ENCODE measurements at regions not wholly inside any gene's neighbourhood (a gene's known extent, or its start where the extent isn't known, plus 50 kb on each side); places are given as distances from the start of the nearest gene placed in this dataset.
"Not testable (repeated sequence)": the region's sequence is repeated elsewhere in the genome, so short reads cannot be mapped to it uniquely, and the experiment has no call there.

DNA sequence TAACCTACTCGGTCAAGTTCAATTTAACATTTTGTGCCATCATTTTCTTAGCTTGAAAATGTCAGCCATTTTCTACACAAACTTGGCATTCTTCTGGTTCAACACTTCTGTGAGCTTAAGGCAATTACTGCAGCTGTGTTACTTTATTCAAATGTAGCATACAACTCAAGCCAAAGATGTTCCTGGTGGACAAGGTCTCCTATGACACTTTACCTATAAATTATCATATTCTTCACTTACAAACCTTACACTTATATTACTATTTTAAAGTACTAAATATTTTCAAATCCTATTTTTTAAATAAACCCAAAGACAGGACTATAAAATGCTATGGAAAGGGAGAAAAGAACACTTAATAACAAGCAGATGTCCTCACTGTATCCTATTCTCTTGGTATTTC, 1045.3 kb downstream of the TSN start:
- no peak for DNase-seq (ENCODE audit: low read depth)
- TF ChIP-seq, protein P1, sequence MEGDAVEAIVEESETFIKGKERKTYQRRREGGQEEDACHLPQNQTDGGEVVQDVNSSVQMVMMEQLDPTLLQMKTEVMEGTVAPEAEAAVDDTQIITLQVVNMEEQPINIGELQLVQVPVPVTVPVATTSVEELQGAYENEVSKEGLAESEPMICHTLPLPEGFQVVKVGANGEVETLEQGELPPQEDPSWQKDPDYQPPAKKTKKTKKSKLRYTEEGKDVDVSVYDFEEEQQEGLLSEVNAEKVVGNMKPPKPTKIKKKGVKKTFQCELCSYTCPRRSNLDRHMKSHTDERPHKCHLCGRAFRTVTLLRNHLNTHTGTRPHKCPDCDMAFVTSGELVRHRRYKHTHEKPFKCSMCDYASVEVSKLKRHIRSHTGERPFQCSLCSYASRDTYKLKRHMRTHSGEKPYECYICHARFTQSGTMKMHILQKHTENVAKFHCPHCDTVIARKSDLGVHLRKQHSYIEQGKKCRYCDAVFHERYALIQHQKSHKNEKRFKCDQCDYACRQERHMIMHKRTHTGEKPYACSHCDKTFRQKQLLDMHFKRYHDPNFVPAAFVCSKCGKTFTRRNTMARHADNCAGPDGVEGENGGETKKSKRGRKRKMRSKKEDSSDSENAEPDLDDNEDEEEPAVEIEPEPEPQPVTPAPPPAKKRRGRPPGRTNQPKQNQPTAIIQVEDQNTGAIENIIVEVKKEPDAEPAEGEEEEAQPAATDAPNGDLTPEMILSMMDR (IDR thresholded peaks at IDR 0.05; ENCODE audit: insufficient read depth, low read length, poor library complexity, severe bottlenecking) = no peak
- no peak overlapping the region for H3K4me3 ChIP-seq (ENCODE audit: low read depth, low read length)

DNA sequence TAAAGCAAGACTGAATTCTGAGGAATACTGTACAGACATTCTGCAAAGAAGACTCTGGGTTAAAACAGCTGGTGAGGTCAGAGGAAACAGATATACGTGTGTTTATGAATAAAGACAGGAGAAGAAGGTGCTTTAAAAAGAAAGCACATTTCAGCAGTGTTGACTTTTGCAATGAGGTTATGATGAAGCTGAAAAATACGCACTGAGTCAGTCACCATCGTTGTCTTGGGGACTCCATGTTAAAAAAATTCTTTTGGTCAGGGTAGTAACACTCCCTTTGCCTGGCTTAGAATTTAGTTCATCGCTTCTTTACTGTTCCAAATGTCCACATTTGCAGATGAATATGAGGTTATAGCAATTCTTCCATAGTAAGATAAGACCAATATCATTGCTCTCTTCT, 1049.0 kb downstream of the TSN start:
- no peaks in the 10 kb centered on the region for H3K27me3 ChIP-seq (ENCODE audit: control insufficient read depth, insufficient read depth, low read length)
- H3K36me3 ChIP-seq (ENCODE audit: control insufficient read depth, insufficient read depth, low read length) = no peaks in the 10 kb centered on the region
- TF ChIP-seq, protein P1 (IDR thresholded peaks at IDR 0.05; ENCODE audit: insufficient read depth, low read length, poor library complexity, severe bottlenecking) = no peak
- DNase-seq (ENCODE audit: low read depth) = no peak
- H3K4me3 ChIP-seq (ENCODE audit: low read depth, low read length) = no peak overlapping the region

More for the DNA sequence above, 1045.3 kb downstream of the TSN start:
- Histone ChIP-seq H3K27me3 (ENCODE audit: control insufficient read depth, insufficient read depth, low read length) (no peaks in the 10 kb centered on the region), H3K36me3 (ENCODE audit: control insufficient read depth, insufficient read depth, low read length) (no peaks in the 10 kb centered on the region)

DNA sequence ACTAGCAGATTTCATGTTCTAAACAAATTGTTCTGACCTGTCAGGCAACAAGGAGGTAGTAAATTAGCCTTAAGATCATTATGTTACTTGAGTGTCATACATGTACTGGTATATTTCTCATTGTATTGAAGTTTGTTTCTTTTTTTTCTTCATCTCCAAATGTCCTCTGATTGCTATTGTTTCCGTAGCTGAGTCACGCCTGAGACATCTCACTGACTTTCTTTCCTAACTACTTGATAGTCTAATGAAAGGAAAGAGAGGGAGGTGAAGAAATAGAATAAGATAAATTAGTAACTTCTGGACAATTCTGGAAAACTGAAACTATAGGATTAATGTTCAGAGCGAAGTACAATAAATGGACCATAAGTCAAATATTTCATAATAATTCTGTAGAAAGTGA, 1049.9 kb downstream of the TSN start:
- H3K4me3 ChIP-seq (ENCODE audit: low read depth, low read length) = no peak overlapping the region
- no peak for DNase-seq (ENCODE audit: low read depth)
- H3K27me3 ChIP-seq (ENCODE audit: control insufficient read depth, insufficient read depth, low read length) = no peaks in the 10 kb centered on the region
- TF ChIP-seq, protein P1 (IDR thresholded peaks at IDR 0.05; ENCODE audit: insufficient read depth, low read length, poor library complexity, severe bottlenecking) = no peak
- H3K36me3 ChIP-seq (ENCODE audit: control insufficient read depth, insufficient read depth, low read length) = no peaks in the 10 kb centered on the region

DNA sequence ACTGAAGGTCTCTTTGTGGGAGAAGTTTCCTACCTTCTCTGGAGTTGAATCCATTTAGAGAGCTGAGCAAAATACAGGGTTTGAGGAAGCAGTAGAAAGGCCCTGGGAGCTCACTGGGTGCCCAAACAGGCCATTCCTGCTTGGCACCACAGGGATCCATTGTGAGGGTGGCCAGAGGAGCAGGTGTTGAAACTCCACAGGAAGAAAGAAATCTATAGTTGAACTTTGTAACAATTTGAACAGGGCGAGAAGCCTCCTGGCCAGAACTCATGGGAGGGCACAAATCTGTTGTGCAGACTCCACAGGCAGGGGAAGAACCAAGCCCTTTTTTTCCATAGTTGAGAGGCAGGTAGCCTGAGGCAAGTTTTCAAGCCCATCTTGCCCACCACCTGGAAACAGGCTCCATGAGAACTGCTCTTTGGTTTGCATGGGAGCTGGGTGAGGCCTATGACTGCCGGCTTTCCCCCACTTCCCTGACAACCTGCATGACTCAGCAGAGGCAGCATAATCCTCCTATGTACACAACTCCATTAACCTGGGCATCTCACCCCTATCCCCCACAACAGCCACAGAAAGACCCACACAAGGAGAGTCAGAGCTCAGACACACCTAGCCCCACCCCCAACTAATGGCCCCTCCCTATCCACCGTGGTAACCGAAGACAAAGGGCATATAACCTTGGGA, 1053.0 kb downstream of the TSN start:
- DNase-seq (ENCODE audit: low read depth) = no peak
- TF ChIP-seq, protein P1 (IDR thresholded peaks at IDR 0.05; ENCODE audit: insufficient read depth, low read length, poor library complexity, severe bottlenecking) = no peak
- no peak overlapping the region for H3K4me3 ChIP-seq (ENCODE audit: low read depth, low read length)
- H3K36me3 ChIP-seq (ENCODE audit: control insufficient read depth, insufficient read depth, low read length) = no peaks in the 10 kb centered on the region
- H3K27me3 ChIP-seq (ENCODE audit: control insufficient read depth, insufficient read depth, low read length) = no peaks in the 10 kb centered on the region

DNA sequence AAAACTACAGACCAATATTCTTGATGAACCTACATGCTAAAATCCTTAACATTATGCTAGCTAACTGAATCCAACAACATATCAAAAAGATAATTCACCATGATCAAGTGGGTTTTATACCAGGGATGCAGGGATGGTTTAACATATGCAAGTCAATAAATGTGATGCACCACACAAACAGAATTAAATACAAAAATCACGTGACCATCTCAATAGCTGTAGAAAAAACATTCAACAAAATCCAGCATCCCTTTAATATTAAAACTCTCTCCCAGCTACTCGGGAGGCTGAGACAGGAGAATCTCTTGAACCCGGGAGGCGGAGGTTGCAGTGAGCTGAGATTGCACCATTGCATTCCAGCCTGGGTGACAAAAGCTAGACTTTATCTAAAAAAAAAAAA, 1056.8 kb downstream of the TSN start:
- not testable (repeated sequence) for H3K36me3 ChIP-seq (ENCODE audit: control insufficient read depth, insufficient read depth, low read length); H3K27me3 ChIP-seq (ENCODE audit: control insufficient read depth, insufficient read depth, low read length); DNase-seq (ENCODE audit: low read depth); H3K4me3 ChIP-seq (ENCODE audit: low read depth, low read length)

DNA sequence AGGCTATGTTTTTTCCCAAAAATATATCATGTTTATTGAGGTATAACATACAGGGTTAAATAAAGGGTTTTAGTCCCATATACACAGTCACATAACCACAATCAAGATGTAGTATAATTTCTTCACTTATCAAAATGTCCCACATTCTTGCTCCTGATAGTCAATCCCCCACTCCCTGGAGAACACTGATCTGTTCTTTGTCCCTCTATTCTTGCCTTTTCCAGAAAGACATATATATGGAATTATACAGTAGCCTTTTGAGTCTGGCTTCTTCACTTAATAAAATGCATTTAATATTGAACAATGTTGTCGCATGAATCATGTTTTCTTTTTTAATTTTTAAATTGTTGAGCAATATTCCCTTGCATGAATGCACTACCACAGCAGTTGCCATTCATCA, 1059.7 kb downstream of the TSN start:
- DNase-seq (ENCODE audit: low read depth) = no peak
- H3K27me3 ChIP-seq (ENCODE audit: control insufficient read depth, insufficient read depth, low read length) = no peaks in the 10 kb centered on the region
- no peaks in the 10 kb centered on the region for H3K36me3 ChIP-seq (ENCODE audit: control insufficient read depth, insufficient read depth, low read length)
- TF ChIP-seq, protein P1 (IDR thresholded peaks at IDR 0.05; ENCODE audit: insufficient read depth, low read length, poor library complexity, severe bottlenecking) = no peak
- H3K4me3 ChIP-seq (ENCODE audit: low read depth, low read length) = no peak overlapping the region
